Panc1 (cell line): ENCODE measurements at regions not wholly inside any gene's neighbourhood (a gene's known extent, or its start where the extent isn't known, plus 50 kb on each side); places are given as distances from the start of the nearest gene placed in this dataset.
A peak's percentile ranks its signal among the peaks of the same experiment; 100 is the strongest.

Source experiments
- ATAC-seq: fragments of 200-7000 bp; cut with Tn5 transposase; 2 replicates; pipeline ENCODE4 v1.9.1; 2020; ENCODE audit warnings: mild to moderate bottlenecking, moderate library complexity
- BruUV-seq: library from RNA; stranded (reverse); fragments of 400-500 nt; replicated peaks from 2 replicates; lab custom pipeline; 2021; lab: Mats Ljungman, UMichigan
- CTCF ChIA-PET: fragments of 300-600 bp; sonication (Branson Sonifier 250); formaldehyde crosslinking; loops from one replicate; lab custom pipeline; 2022; ENCODE audit warnings: antibody characterized with exemption; lab: Charles Lee
- POLR2A ChIA-PET: fragments of 300-600 bp; sonication (Branson Sonifier 250); formaldehyde crosslinking; loops from one replicate; lab custom pipeline; 2022; ENCODE audit warnings: antibody characterized with exemption; lab: Charles Lee
- DNase-seq: peaks from one replicate; pipeline ENCODE4 v3.0.0-alpha.2; 2010; ENCODE audit warnings: low read depth, low spot score
- H3K27ac ChIP-seq: 2 replicates; pipeline ENCODE4 v1.5.1; 2011; ENCODE audit warnings: mild to moderate bottlenecking, low read length, inconsistent platforms
- H3K27me3 ChIP-seq: fragments of 200-500 bp; sonication (Bioruptor generic); 2 replicates; pipeline ENCODE4 v1.6.0; 2014; ENCODE audit warnings: low read length, inconsistent platforms; ENCODE audit not compliant: control insufficient read depth, insufficient read depth
- H3K36me3 ChIP-seq: fragments of 200-500 bp; sonication (Bioruptor generic); 2 replicates; pipeline ENCODE4 v1.5.1; 2014; ENCODE audit warnings: inconsistent platforms, mild to moderate bottlenecking, low read length, moderate library complexity; ENCODE audit not compliant: control insufficient read depth, insufficient read depth
- H3K4me1 ChIP-seq: 2 replicates; pipeline ENCODE4 v1.5.1; 2011; ENCODE audit warnings: inconsistent platforms, mild to moderate bottlenecking, low read length, moderate library complexity; ENCODE audit not compliant: control insufficient read depth, insufficient read depth
- H3K4me3 ChIP-seq, 2 experiments: 2 replicates each; pipeline ENCODE4 v1.5.1; 2011 to 2012; ENCODE audit warnings: low read depth in 2 of 2, low read length in 2 of 2, mild to moderate bottlenecking in 2 of 2, inconsistent platforms in 1 of 2, moderate library complexity in 1 of 2
- H3K9me3 ChIP-seq: fragments of 200-500 bp; sonication (Bioruptor generic); 2 replicates; pipeline ENCODE4 v1.5.1; 2014; ENCODE audit warnings: low read depth, mild to moderate bottlenecking, inconsistent platforms, low read length, moderate library complexity; ENCODE audit not compliant: control insufficient read depth, insufficient read depth
- POLR2AphosphoS5 ChIP-seq: IDR thresholded peaks from 2 replicates; pipeline ENCODE4 v1.6.1; 2012; ENCODE audit warnings: mild to moderate bottlenecking, low read depth, low read length, moderate library complexity
- SIN3A ChIP-seq: IDR thresholded peaks from 2 replicates; pipeline ENCODE4 v1.6.1; 2012; ENCODE audit warnings: low read depth, mild to moderate bottlenecking, low read length, moderate library complexity, borderline replicate concordance; ENCODE audit not compliant: insufficient read depth
- TCF7L2 ChIP-seq: IDR thresholded peaks from 2 replicates; pipeline ENCODE4 v1.6.1; 2011; ENCODE audit warnings: mild to moderate bottlenecking, low read depth, low read length, inconsistent platforms
- in situ Hi-C: cut with HindIII; loops from 2 replicates; pipeline ENCODE4 v1.10.0; 2016; ENCODE audit warnings: low sequenced_read_pairs, low pct_unique_long_range_greater_than_20kb
- intact Hi-C: fragments of 100-400 bp; cut with micrococcal nuclease; formaldehyde crosslinking; loops from one replicate; pipeline ENCODE4 v1.10.0; 2022; ENCODE audit not compliant: unreplicated experiment
- TF ChIP-seq, protein P1 (sequence below): fragments of 450-650 bp; IDR thresholded peaks from 2 replicates; pipeline ENCODE4 v1.5.1; 2017; ENCODE audit warnings: mild to moderate bottlenecking
- TF ChIP-seq, protein P2 (sequence below), 2 experiments: IDR thresholded peaks; 2 replicates each; pipeline ENCODE4 v1.6.1; 2011 to 2012; ENCODE audit warnings: low read depth in 2 of 2, control low read depth in 1 of 2, low read length in 1 of 2, mild to moderate bottlenecking in 1 of 2, moderate library complexity in 1 of 2; ENCODE audit not compliant: insufficient read depth in 1 of 2

DNA sequence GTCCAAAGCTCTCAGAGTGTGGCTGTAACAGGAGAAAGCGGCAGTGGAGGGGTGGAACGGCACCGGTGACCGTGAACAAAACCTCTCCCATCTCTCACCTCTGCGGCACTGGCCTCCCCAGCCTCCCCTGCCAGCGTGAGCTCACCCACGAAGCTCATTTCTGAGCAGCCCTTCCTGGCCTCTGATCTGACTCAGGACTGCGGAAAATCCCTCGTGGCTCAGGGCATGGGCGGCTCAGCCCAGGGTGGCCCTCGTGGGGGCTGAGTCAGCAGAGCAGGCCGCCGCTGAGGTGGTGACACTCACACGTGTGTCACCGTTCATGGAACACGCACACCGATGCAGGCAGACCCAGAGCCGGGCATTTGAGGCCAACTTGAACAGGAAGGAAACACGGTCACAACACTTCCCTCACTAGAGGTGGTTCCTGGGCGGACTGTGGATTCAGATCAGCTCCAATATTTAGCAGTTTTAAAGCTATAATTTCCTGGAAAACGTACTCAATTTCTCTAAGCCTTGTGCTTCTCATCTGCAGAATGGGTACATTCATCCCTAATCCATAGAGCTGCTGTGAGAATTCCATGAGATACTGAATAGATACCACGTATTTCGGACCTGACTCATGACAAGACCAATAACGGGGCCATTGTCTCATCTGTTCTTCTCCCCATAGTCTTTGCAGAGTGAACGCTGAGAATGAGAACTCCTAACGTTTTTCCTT is 115.0 kb upstream of the TMPRSS2 start:
- no peak overlapping the region for H3K4me3 ChIP-seq
- TF ChIP-seq POLR2AphosphoS5 (no peak), SIN3A (no peak), TCF7L2 (no peak)
- TF ChIP-seq, protein P1, sequence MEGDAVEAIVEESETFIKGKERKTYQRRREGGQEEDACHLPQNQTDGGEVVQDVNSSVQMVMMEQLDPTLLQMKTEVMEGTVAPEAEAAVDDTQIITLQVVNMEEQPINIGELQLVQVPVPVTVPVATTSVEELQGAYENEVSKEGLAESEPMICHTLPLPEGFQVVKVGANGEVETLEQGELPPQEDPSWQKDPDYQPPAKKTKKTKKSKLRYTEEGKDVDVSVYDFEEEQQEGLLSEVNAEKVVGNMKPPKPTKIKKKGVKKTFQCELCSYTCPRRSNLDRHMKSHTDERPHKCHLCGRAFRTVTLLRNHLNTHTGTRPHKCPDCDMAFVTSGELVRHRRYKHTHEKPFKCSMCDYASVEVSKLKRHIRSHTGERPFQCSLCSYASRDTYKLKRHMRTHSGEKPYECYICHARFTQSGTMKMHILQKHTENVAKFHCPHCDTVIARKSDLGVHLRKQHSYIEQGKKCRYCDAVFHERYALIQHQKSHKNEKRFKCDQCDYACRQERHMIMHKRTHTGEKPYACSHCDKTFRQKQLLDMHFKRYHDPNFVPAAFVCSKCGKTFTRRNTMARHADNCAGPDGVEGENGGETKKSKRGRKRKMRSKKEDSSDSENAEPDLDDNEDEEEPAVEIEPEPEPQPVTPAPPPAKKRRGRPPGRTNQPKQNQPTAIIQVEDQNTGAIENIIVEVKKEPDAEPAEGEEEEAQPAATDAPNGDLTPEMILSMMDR = no peak
- TF ChIP-seq, protein P2, sequence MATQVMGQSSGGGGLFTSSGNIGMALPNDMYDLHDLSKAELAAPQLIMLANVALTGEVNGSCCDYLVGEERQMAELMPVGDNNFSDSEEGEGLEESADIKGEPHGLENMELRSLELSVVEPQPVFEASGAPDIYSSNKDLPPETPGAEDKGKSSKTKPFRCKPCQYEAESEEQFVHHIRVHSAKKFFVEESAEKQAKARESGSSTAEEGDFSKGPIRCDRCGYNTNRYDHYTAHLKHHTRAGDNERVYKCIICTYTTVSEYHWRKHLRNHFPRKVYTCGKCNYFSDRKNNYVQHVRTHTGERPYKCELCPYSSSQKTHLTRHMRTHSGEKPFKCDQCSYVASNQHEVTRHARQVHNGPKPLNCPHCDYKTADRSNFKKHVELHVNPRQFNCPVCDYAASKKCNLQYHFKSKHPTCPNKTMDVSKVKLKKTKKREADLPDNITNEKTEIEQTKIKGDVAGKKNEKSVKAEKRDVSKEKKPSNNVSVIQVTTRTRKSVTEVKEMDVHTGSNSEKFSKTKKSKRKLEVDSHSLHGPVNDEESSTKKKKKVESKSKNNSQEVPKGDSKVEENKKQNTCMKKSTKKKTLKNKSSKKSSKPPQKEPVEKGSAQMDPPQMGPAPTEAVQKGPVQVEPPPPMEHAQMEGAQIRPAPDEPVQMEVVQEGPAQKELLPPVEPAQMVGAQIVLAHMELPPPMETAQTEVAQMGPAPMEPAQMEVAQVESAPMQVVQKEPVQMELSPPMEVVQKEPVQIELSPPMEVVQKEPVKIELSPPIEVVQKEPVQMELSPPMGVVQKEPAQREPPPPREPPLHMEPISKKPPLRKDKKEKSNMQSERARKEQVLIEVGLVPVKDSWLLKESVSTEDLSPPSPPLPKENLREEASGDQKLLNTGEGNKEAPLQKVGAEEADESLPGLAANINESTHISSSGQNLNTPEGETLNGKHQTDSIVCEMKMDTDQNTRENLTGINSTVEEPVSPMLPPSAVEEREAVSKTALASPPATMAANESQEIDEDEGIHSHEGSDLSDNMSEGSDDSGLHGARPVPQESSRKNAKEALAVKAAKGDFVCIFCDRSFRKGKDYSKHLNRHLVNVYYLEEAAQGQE (IDR thresholded peaks at IDR 0.05; ENCODE audit: insufficient read depth in 1 of 2, low read depth in 2 of 2, low read length in 1 of 2) = no peak
- POLR2A ChIA-PET = no interaction called here
- peak; percentile 63 for ATAC-seq
- H3K36me3 ChIP-seq = no peaks in the 10 kb centered on the region
- H3K9me3 ChIP-seq = peaks cover 10% of the 10 kb centered on the region; the same call in 1 of the 2 replicates
- in situ Hi-C loops (loop anchor here (25.0 kb wide), 1 partner anchor 139 kb away; the partner anchor contains the start of gene RIPK4), intact Hi-C loops (no loop called here)
- CTCF ChIA-PET = no interaction called here
- H3K27ac ChIP-seq = peak overlapping the region; percentile 63
- no peaks in the 10 kb centered on the region; the same call in 1 of the 2 replicates for H3K4me1 ChIP-seq
- no peak for DNase-seq
- H3K27me3 ChIP-seq = no peaks in the 10 kb centered on the region
- no TSS peak for BruUV-seq

DNA sequence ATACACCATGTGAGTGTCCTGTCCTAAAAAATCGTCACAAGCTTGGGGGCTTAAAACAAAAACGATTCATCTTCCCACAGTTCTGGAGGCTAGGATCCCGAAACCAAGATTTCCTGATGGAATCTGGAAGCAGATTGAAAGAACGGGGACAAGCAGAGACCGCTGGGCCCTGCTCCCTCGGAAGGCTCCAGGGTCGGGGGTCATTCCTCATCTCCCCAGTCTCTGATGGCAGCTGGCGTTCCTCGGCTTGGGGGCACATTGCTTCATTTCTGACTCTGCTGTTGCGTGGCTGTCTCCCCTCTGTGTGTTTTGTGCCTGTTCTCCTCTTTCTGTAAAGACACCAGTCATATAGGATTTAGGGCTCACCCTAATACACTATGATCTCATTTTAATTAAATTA is 114.2 kb upstream of the TMPRSS2 start:
- Histone ChIP-seq H3K27me3 (no peaks in the 10 kb centered on the region), H3K36me3 (no peaks in the 10 kb centered on the region), H3K4me1 (no peaks in the 10 kb centered on the region; the same call in 1 of the 2 replicates), H3K4me3 (no peak overlapping the region), H3K9me3 (peaks cover 10% of the 10 kb centered on the region; the same call in 1 of the 2 replicates), H3K27ac (peak overlapping the region; percentile 63; the same call in 1 of the 2 replicates)
- ChIA-PET CTCF (no interaction called here), POLR2A (no interaction called here)
- TF ChIP-seq, protein P2 (IDR thresholded peaks at IDR 0.05; ENCODE audit: insufficient read depth in 1 of 2, low read depth in 2 of 2, low read length in 1 of 2) = no peak
- TF ChIP-seq TCF7L2 = no peak
- TF ChIP-seq SIN3A = no peak
- in situ Hi-C loops = loop anchor here (25.0 kb wide), 1 partner anchor 140 kb away; the partner anchor contains the start of gene RIPK4
- ATAC-seq = no peak
- no peak for DNase-seq
- intact Hi-C loops = no loop called here
- BruUV-seq = no TSS peak
